Right hindlimb (tissue), 1 donor: ENCODE measurements at regions not wholly inside any gene's neighbourhood (a gene's known extent, or its start where the extent isn't known, plus 50 kb on each side); places are given as distances from the start of the nearest gene placed in this dataset.

Experiments used
- DNase-seq: peaks from one replicate; pipeline ENCODE4 v3.0.0-alpha.2; 2018

DNA sequence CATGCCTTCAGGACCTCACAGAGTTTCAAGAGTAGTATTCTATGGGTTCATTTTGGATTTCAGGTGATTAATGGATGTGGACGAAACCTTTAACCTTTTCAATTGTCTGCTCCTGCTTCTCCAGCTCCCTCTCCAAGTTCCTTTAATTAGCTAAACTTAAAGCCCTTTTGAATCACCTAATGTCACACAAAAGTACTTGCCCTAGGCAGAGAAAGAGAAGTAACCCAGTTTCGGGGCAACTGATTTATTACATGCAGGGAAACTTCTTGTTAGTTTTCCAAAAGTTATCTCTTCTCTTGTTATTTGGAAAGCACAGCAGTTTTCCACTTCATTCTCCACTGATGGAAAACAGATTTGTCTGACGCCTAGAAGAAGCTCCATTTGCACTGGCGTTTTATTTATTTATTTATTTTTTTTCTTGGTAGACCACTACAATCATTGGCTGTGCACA, 407.7 kb upstream of the JARID2 start:
- DNase-seq: no peak

DNA sequence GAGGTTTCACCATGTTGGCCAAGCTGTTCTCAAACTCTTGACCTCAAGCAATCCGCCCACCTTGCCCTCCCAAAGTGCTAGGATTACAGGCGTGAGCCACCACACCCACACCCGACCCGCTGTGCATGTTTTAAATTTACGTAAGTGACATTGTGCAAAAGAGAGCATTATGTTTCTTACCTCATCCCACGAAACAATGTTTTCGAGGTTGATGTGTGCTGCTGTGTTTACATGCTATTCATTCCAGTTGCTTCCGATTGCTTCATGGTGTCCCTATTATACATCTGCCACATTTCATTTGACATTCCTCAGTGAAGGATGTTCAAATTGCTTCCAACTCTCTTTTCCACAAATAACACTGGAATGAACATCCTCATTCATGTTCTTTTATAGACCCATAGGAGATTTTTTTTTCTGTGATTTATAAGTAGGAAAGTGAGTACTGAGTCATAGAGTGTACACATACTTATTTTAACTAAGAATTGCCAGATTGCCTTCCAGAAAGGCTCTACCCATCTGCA, 403.9 kb upstream of the JARID2 start:
- no peak for DNase-seq

DNA sequence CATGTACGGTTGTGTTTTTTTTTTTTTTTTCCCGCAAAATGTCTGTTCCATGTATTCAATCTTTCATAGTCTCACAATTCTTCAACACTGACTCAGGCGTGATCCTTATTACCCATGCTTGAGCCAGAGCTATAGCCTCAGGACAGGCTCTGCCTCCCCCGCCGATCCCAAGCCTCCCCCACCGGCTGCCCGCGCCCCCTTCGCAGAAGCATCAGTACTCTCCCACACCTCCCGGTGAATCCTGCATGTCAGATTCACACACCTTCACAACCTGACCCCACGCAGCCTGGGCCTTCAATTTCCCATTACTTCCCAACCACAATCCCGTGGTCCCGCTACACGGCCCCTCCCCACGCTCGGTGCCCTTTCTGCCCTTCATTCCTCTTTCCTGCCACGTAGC, 401.5 kb upstream of the JARID2 start:
- no peak for DNase-seq

DNA sequence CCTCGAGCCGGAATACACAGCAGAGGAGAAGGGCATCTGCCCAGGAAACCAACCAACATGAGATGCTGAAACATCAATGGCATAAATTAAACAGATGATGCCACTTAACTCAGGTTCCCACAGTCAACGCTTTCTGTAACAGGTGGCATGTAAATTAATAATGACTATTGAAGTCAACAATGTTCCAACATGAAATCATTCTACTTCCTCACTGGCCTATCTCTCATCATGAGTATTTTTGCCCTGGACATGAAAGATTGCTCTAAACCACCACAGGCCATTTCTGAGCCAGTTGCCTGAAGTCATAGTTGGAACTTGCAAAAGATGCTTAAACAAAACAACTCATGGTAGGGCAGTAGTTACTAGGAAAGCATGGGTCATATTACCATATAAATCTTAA, 397.9 kb upstream of the JARID2 start:
- no peak for DNase-seq

DNA sequence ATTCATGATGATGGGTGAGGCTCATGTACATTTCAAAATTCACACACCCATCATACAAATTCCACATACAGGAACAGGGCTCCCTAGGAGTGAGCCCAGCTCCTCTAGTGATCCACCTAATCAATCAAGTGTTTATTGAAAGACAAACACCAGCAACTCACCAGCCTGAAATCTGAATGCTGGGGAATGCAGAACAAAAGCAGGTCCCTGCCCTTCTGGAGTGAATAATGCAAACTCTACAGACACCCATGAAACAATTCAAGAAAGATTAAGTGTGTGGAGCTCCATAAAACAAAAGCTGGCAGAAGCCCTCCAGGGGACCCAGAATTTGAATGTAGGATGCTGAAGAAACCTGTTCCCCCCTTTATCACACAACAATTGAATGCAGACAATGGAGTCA, 396.7 kb upstream of the JARID2 start:
- DNase-seq: no peak

DNA sequence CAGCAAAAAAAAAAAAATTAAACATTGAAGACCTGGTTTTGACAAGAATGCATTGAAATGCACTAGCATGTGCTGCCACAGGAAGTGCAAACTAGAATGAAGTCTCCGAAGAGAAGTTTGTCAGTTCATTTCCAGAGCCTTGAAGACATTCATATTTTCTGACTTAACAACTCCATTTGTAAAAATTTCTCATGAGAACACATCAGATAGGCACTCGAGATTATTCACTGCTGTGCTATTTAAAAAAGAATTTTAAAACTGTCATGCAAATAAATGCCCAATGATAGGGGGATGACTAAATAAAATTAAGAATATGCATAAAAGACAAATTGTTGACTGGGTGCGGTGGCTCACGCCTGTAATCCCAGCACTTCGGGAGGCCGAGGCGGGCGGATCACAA, 394.6 kb upstream of the JARID2 start:
- DNase-seq: no peak

DNA sequence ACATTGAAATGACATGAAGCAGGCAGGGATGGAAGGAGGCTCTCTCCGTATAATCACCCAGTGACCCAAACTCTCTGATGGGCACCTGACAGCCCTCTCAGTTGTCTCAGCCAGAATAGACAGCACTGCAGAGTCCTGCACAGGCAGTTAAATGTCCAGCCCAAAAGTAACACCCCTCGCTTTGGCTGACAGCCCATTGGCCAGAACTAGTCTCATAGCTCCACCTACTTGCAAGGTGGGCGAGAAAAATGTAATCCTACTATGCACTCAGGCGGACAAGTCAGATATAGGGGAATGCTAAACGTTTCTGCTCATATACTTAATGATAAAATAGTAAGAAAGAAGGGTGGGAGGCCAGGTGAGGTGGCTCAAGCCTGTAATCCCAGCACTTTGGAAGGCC, 393.5 kb upstream of the JARID2 start:
- DNase-seq: no peak

DNA sequence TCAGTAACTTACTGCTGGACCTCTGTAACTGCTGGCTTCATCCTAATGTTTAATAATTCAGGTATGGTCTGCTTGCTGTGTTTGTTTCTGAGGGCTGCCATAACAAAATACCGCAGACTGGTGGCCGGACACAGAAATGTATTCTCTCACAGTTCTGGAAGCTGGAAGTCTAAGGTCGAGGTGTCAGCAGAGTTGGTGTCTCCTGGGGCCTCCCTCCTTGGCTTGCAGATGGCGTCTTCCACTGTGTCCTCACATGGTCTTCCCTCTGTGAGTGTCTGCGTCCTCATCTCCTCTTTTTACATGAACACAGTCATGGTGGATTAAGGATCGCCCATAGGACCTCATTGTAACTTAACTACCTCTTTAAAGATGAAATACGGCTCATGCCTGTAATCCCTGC, 389.7 kb upstream of the JARID2 start:
- DNase-seq: no peak

DNA sequence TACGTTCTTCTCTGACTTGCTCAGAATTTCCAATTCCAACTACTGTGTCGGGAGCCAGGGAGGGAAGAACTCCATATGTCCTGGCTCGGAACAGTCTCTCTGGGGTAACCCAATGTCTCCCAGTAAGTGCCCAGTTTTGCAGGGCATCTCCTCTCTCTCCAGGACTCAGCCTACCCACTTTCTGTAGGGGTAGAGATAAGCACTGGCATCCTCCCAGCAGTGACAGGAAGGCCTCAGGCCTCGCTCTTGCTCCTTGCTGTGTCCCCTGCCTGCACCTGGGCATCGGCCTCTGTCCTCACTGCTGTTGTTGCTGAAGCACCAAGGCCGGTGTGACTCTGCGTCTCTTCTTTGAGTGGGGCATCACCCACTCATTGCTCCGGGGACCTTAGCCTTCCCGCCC, 388.9 kb upstream of the JARID2 start:
- DNase-seq: no peak

DNA sequence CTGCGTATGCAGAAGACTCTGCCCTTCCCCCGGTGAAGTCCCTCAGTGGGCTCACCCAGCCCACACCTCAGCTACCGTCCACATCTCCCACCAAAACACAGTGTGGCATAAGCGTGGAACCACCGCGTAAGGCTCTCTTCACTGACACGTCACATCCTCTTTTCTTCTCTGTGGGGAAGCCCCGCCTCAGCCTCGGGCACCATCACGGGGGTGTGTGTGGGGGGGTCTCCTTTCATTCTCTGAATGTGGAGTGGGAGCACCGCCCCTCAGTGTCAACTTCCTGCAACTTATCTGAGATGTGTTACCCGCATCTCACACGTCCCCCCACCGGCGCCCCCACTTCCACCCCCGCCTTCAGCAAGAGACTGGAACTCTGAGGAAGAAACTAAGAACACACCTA, 388.4 kb upstream of the JARID2 start:
- DNase-seq: no peak

DNA sequence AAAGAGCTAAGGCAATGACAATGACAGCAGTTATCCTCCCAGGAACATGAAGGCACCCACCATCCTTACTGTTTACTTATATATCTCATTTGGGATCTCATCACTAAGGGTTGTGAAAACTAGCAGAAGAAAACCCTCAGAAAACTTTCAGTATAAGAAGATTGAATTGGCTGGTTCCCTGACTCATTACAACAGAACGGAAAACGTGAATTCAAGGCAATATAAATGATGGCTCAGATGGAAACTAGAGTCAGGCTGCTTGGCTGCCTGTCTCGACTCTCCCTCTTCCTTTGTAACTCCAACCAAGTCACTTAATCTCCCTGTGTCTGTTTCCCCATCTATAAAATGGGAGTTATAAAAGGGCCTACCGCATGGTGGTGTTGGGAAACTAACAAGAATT, 387.1 kb upstream of the JARID2 start:
- no peak for DNase-seq

DNA sequence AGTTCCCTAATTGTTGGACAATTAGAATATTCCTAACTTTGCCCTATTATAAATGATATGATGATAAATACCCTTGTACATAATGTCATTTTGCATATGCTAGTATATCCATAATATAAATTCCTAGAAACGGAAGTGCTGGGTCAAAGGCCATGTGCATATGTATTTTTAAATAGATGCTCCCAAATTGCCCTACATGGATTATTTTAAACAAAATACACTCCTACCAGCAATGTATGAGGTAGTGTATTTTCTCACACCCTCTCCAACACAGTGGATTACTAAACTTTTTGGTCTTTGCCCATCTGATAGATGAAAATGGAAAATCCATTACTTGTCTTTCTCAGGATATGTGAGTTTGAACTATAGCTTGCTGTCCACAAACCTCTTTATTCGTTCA, 385.1 kb upstream of the JARID2 start:
- no peak for DNase-seq

DNA sequence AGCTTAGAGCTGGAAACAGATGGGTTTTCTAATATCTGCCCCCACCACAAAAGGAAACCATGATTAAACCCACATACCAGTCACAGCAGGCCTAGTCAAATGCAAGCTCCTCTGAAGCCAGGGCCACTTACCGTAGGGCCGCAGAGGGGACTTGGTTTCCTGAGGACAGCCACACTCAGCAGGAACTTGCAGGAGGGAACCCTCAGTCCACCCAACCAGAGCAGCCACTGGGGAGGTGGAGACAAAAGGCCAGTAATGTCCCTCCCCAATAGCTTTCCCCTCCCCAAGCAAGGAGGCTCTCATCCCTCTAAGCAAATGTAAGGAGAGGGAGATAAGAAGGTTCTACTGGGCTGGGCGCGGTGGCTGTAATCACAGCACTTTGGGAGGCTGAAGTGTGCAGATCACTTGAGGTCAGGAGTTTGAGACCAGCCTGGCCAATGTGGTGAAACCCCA, 384.4 kb upstream of the JARID2 start:
- no peak for DNase-seq

DNA sequence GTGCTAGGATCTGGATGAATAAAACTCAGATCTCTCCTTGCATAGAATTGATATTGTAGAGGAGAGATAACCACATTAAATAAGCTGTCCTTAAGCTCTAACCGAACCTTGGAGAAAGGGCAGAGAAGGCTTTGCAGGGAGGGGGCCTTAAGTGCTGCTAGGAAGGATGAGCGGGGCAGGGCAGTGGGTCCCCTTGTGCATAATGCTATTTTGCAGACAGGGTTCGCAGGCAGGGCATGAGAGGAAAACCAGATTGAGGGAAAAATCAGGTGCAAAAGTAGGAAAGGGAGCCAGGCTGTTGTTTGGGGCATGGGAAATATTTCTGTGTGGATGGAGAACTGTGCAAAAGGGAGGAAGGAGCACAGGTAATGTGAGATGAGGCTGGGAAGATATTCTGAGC, 383.0 kb upstream of the JARID2 start:
- DNase-seq: no peak

DNA sequence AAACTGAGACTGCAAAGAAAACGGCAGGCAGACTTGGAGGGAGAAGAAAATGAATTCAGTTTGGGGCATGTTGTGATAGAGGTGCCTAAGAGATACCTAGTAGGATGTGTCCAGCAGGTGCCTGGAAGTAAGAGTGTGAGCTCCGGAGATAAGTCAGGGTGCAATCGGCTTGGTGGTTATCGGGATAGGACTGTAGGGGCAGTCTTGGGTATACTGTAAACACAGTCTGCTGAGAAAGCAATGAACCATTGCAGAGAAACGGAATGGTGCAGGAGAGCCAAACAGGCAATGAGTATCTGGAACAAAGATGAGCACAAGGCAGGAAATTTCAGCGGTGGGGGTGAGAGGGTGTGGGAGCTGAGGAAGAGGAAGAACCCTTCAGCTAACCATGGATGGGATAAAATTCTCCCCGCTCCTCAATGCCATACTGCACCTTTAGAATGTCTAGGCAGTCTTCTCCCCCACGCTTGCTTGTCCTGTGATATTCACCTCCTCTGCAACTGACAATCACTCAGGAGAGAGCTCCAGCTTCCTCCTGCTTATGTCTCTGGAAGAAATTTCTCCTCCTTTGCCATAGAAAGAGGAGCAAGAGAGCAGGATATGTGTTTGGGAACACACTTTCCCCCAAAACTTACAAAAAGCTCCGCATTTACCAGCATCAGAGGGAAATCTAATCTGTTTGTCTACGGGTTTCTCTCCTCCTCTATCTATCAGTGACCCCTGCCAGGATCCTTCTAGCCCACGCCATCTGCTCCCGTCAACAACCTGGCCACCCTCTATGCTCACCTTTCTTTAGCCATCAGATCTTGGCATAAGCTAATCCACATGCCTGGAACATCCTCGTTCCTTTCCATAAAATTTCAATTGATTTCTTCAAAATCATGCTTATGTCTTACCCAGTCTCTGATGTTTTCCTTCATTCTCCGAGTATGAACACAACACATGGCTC, 381.7 kb upstream of the JARID2 start:
- DNase-seq: no peak

DNA sequence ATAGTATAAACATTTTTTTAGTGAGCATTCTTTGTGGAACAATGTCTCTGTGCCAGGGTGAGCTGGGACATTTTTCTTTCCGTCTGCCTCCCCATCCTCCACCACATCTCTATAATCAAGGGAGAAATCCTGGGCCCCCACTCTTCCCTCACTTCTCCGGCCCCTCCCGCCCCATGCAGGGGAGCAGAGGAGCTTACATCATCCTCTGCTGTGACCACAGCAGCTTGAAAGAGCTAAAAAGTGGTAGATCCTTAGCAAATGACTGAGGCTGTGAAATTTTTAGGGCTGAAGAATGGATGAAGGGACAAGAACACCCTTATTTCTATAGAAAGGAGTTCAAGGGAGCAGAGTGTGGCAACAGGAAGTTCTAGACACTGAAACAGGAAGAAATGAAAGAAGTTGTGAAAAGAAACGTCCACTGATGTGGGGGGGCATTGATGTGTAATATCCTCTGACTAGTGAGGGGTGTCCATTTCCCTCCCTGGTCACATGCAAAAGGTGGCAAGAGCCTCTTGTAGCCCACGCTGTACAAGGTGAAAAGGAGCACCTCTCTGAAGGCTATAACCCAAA, 380.3 kb upstream of the JARID2 start:
- no peak for DNase-seq

DNA sequence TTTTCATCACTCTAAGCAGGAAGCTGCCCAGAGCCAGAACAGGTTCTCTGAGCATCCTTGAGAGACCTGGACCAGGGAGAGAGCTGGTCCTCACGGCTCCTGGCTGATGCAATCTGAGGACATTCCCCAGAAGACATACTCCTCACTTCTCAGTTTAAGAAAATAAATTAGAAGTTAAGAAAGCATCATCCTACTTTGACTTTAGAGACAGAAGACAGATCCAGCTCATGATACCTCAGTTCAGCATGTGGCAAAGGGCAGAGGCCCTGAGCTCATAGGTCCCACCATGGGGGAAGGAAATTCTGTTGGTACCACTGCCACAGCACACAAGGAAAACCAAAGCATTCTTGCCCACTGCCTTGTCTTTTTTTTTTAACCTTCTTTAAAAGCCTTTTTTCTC, 378.1 kb upstream of the JARID2 start:
- DNase-seq: no peak

DNA sequence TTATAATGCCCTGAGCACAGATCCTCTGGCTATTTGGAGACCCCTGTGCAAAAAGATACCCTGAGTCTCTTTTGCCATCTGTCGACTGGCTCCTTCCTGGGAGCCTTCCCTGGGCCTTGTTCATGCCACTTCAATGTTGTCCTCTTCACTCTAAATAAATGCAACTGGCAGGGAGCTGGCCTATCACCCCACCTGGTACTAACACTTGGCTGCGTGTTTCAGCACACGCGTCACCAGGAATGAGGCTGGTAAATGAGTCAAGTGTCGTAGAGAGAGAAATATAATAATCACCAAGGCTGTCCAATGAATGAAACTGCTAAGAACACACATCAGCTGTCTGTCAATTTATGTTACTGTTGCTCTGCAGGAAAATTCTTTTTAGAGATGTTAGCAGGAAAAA, 374.6 kb upstream of the JARID2 start:
- DNase-seq: no peak

DNA sequence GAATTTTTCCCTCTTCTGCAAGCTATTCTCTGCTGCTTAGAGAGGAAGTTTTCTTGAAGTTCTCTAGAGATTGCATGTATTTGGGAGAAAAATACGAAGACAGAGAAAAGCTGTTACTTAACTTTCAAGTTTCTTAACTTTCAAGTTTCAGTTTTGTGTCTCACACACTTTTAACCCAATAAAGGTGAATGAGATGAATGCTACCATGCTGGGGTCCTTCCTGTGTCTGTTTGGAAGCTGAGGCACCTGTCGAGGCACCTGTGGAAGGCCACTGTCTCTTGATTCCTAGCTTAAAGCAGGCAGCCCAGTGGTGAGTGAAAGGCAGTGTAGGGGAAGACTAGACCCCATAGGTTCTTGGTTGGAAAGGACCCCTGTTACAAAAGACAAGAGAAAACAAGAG, 372.8 kb upstream of the JARID2 start:
- no peak for DNase-seq

DNA sequence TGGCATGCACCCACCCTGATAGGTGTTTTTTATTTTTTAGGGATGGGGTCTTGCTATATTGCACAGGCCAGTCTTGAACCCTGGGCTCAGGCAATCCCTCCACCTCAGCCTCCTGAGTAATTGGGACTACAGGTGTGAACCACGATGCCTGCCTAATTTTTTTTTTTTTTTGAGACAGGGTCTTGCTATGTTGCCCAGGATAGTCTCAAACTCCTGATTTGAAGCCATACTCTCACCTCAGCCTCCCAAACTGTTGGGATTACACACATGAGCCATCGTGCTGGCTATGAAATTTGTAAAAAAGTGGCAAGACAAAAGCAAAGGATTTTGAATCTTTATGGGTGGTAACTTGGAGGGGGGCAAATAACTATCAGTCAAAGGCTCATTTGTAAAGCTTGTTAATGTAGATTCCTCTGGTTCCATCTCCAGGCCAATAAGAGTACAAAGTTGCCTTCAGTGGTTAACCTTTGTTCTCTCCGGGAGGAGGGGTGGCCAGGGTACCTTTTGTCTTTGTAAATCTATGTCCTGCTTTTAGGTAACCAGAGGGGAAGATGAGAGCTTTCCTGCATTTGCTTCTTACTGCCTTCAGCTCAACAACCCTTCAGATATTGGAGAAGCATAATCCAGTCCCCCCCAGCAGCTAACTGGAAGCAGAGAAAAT, 372.0 kb upstream of the JARID2 start:
- no peak for DNase-seq

DNA sequence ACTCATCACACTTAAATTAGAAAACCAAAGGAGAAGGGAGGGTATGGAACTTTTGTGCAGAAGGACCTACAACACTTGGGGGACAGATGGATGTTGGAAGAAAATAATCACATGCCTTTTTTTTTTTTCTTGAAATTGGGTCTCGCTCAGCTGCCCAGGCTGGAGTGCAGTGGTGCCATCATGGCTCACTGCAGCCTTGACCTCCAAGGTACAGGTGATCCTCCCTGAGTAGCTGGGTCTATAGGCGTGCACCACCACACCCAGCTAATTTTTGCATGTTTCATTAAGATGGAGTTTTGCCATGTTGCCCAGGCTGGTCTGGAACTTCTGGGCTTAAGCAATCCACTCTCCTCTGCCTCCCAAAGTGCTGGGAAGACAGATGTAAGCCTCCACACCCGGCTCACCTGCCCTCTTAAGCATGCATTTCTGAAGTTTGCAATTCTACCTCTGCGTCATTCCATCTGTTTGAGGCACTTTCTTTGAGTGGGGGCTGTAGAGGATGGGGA, 370.8 kb upstream of the JARID2 start:
- DNase-seq: no peak

DNA sequence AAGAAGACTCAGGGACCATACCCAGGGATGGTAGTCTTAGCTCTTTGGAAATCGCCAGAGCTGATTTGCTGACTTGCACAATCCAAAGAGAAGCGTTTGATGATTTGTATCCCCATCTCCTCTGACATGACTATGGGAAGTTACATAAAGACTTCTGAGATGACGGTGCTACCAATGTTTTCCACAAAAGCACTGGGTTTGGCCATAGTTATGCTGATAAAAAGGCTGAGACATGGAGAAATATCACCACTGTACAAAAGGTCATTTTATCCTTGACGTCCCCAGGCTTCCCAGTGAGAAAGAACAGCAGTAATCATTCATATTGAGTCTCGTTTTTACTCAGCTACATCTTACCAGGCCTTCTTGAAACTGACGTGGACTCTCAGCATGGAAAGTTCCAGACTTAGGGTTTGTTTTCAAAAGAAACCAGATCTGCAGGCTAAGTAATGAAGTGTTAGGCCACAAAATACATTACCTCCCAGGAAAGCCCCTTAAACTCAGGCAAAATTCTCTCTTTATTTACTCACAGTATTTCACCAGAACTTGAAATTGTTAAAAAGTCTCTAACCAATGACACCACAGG, 370.3 kb upstream of the JARID2 start:
- no peak for DNase-seq
